Suprapubic skin (tissue), 4 donors: ENCODE measurements at regions not wholly inside any gene's neighbourhood (a gene's known extent, or its start where the extent isn't known, plus 50 kb on each side); places are given as distances from the start of the nearest gene placed in this dataset.

Source experiments
- DNase-seq, 2 donors: peaks; one replicate each; pipeline ENCODE4 v3.0.0-alpha.2; 2019; ENCODE audit warnings: low spot score in 2 of 2
- H3K27ac ChIP-seq: fragments of 200-600 bp; sonication (generic); one replicate; pipeline ENCODE4 v1.5.1; 2019
- H3K27me3 ChIP-seq: fragments of 200-600 bp; sonication (generic); one replicate; pipeline ENCODE4 v1.5.1; 2019
- H3K36me3 ChIP-seq: fragments of 200-600 bp; sonication (generic); one replicate; pipeline ENCODE4 v1.5.1; 2019
- H3K4me1 ChIP-seq: fragments of 200-600 bp; sonication (generic); one replicate; pipeline ENCODE4 v1.5.1; 2019
- H3K4me3 ChIP-seq: fragments of 200-600 bp; sonication (generic); one replicate; pipeline ENCODE4 v1.5.1; 2019; ENCODE audit warnings: mild to moderate bottlenecking
- H3K9me3 ChIP-seq: fragments of 200-600 bp; sonication (generic); one replicate; pipeline ENCODE4 v1.5.1; 2019
- CTCF ChIP-seq, 2 donors: fragments of 200-600 bp in 1 of 2; fragments of 450-650 bp in 1 of 2; sonication (generic) in 1 of 2; IDR thresholded peaks; one replicate each; pipeline ENCODE4 v1.5.1; 2016 to 2019; ENCODE audit warnings: antibody characterized with exemption in 2 of 2, mild to moderate bottlenecking in 1 of 2, moderate library complexity in 1 of 2
- EP300 ChIP-seq: sonication (generic); formaldehyde crosslinking; IDR thresholded peaks from one replicate; pipeline ENCODE4 v1.6.1; 2017; ENCODE audit warnings: antibody characterized with exemption
- POLR2A ChIP-seq, 2 donors: fragments of 450-650 bp; IDR thresholded peaks; one replicate each; pipeline ENCODE4 v1.6.1; 2017; ENCODE audit warnings: antibody characterized with exemption in 2 of 2, mild to moderate bottlenecking in 2 of 2, moderate library complexity in 2 of 2
- POLR2AphosphoS5 ChIP-seq, 3 donors: sonication (generic); formaldehyde crosslinking; IDR thresholded peaks; one replicate each; pipeline ENCODE4 v1.6.1; 2017; ENCODE audit warnings: antibody characterized with exemption in 3 of 3
- WGBS: methylation state at CpG from one replicate; pipeline ENCODE4 v1.1.5; 2018; 5-methylcytosine and 5-hydroxymethylcytosine counted together

GRCh38 chr17:15161395-15161794 lies 103.7 kb downstream of the PMP22 start:
- TF ChIP-seq EP300 (no peak), POLR2A (IDR thresholded peaks at IDR 0.05) (no peak)
- DNase-seq: no peak
- Histone ChIP-seq H3K4me1 (no peaks in the 10 kb centered on the region), H3K27me3 (no peaks in the 10 kb centered on the region), H3K36me3 (no peaks in the 10 kb centered on the region), H3K4me3 (no peak overlapping the region), H3K27ac (no peak overlapping the region), H3K9me3 (no peaks in the 10 kb centered on the region)
- WGBS: 95% methylated on average over 4 of the region's 7 CpGs

- Histone ChIP-seq H3K36me3 (no peaks in the 10 kb centered on the region), H3K27ac (no peak overlapping the region), H3K4me3 (no peak overlapping the region), H3K9me3 (no peaks in the 10 kb centered on the region), H3K4me1 (peaks cover 9% of the 10 kb centered on the region), H3K27me3 (no peaks in the 10 kb centered on the region)
- DNase-seq: no peak
- no peak for TF ChIP-seq CTCF (IDR thresholded peaks at IDR 0.05)
- TF ChIP-seq POLR2AphosphoS5 (IDR thresholded peaks at IDR 0.05): no peak
- TF ChIP-seq EP300: no peak
- TF ChIP-seq POLR2A (IDR thresholded peaks at IDR 0.05): no peak
- 48% methylated on average over 5 of the region's 5 CpGs for WGBS
Observed at GRCh38 chr17:15157051-15157450, 108.1 kb downstream of the PMP22 start.

GRCh38 chr17:15154618-15155017 lies 110.5 kb downstream of the PMP22 start:
- H3K36me3 ChIP-seq: no peaks in the 10 kb centered on the region
- peaks cover 9% of the 10 kb centered on the region for H3K4me1 ChIP-seq
- no peaks in the 10 kb centered on the region for H3K27me3 ChIP-seq
- TF ChIP-seq POLR2A (IDR thresholded peaks at IDR 0.05) (no peak), POLR2AphosphoS5 (IDR thresholded peaks at IDR 0.05) (no peak), CTCF (IDR thresholded peaks at IDR 0.05) (no peak), EP300 (no peak)
- no peak overlapping the region for H3K4me3 ChIP-seq
- DNase-seq: no peak
- H3K9me3 ChIP-seq: no peaks in the 10 kb centered on the region
- WGBS: 91% methylated on average over 2 of the region's 2 CpGs
- H3K27ac ChIP-seq: no peak overlapping the region

GRCh38 chr17:15145621-15146020 lies 119.5 kb downstream of the PMP22 start:
- no peaks in the 10 kb centered on the region for H3K36me3 ChIP-seq
- H3K27ac ChIP-seq: no peak overlapping the region
- no peaks in the 10 kb centered on the region for H3K9me3 ChIP-seq
- WGBS: 47% methylated on average over 5 of the region's 5 CpGs
- no peak for TF ChIP-seq POLR2AphosphoS5 (IDR thresholded peaks at IDR 0.05)
- TF ChIP-seq EP300: no peak
- no peak for TF ChIP-seq CTCF (IDR thresholded peaks at IDR 0.05)
- no peak for TF ChIP-seq POLR2A (IDR thresholded peaks at IDR 0.05)
- H3K4me1 ChIP-seq: no peaks in the 10 kb centered on the region
- no peak for DNase-seq
- no peak overlapping the region for H3K4me3 ChIP-seq
- no peaks in the 10 kb centered on the region for H3K27me3 ChIP-seq

- TF ChIP-seq CTCF (IDR thresholded peaks at IDR 0.05): no peak
- no peak for TF ChIP-seq POLR2A (IDR thresholded peaks at IDR 0.05)
- Histone ChIP-seq H3K36me3 (no peaks in the 10 kb centered on the region), H3K27me3 (no peaks in the 10 kb centered on the region), H3K27ac (no peak overlapping the region), H3K4me3 (no peak overlapping the region), H3K9me3 (no peaks in the 10 kb centered on the region), H3K4me1 (no peaks in the 10 kb centered on the region)
- DNase-seq: no peak
- 84% methylated on average over 6 of the region's 6 CpGs for WGBS
Observed at GRCh38 chr17:15143524-15143923, 121.6 kb downstream of the PMP22 start.

GRCh38 chr17:15134363-15134762 lies 130.8 kb downstream of the PMP22 start:
- Histone ChIP-seq H3K27ac (no peak overlapping the region), H3K4me3 (no peak overlapping the region), H3K9me3 (no peaks in the 10 kb centered on the region), H3K4me1 (no peaks in the 10 kb centered on the region), H3K27me3 (no peaks in the 10 kb centered on the region), H3K36me3 (no peaks in the 10 kb centered on the region)
- TF ChIP-seq POLR2A (IDR thresholded peaks at IDR 0.05): no peak
- TF ChIP-seq POLR2AphosphoS5 (IDR thresholded peaks at IDR 0.05): no peak
- no peak for TF ChIP-seq CTCF (IDR thresholded peaks at IDR 0.05)
- no peak for TF ChIP-seq EP300
- DNase-seq: no peak
- 56% methylated on average over 2 of the region's 2 CpGs for WGBS
